Lung (tissue), 11 donors: ENCODE measurements at regions not wholly inside any gene's neighbourhood (a gene's known extent, or its start where the extent isn't known, plus 50 kb on each side); places are given as distances from the start of the nearest gene placed in this dataset.

Experiments used
- ATAC-seq: fragments of 200-7000 bp; cut with Tn5 transposase; one replicate; pipeline ENCODE4 v1.9.1; 2020; ENCODE audit warnings: moderate number of reproducible peaks; ENCODE audit not compliant: insufficient read depth, low FRiP score
- DNase-seq, 3 donors: peaks; one replicate each; pipeline ENCODE4 v3.0.0-alpha.2; 2013 to 2017
- H3K27ac ChIP-seq, 2 donors: one replicate each; pipeline ENCODE4 v1.5.1; 2013; ENCODE audit warnings: mild to moderate bottlenecking in 2 of 2, moderate library complexity in 2 of 2, control low read depth in 1 of 2, inconsistent platforms in 1 of 2, low read depth in 1 of 2, low read length in 1 of 2
- H3K27me3 ChIP-seq, 3 donors: one replicate each; pipeline ENCODE4 v1.5.1; 2013; ENCODE audit warnings: low read length in 2 of 3; ENCODE audit not compliant: control insufficient read depth in 3 of 3, insufficient read depth in 3 of 3
- H3K36me3 ChIP-seq, 4 donors: one replicate each; pipeline ENCODE4 v1.5.1; 2013; ENCODE audit warnings: low read length in 4 of 4, mild to moderate bottlenecking in 1 of 4, moderate library complexity in 1 of 4; ENCODE audit not compliant: control insufficient read depth in 4 of 4, insufficient read depth in 4 of 4
- H3K4me1 ChIP-seq, 5 donors: one replicate each; pipeline ENCODE4 v1.5.1; 2013; ENCODE audit warnings: low read length in 5 of 5, mild to moderate bottlenecking in 2 of 5, moderate library complexity in 1 of 5; ENCODE audit not compliant: control insufficient read depth in 5 of 5, insufficient read depth in 5 of 5
- H3K4me3 ChIP-seq: one replicate; pipeline ENCODE4 v1.5.1; 2013; ENCODE audit warnings: mild to moderate bottlenecking, control low read depth, moderate library complexity
- H3K9ac ChIP-seq, 2 donors: one replicate each; pipeline ENCODE4 v1.5.1; 2013; ENCODE audit warnings: low read length in 2 of 2, control low read depth in 1 of 2; ENCODE audit not compliant: insufficient read depth in 1 of 2
- H3K9me3 ChIP-seq, 4 donors: one replicate each; pipeline ENCODE4 v1.5.1; 2013; ENCODE audit warnings: low read length in 3 of 4, mild to moderate bottlenecking in 1 of 4, moderate library complexity in 1 of 4; ENCODE audit not compliant: control insufficient read depth in 4 of 4, insufficient read depth in 3 of 4
- WGBS, 2 donors: extraction: QIAGEN DNeasy Blood & Tissue Kit; methylation state at CpG; one replicate each; pipeline ENCODE4 v1.1.7; 2013; 5-methylcytosine and 5-hydroxymethylcytosine counted together
- TF ChIP-seq, protein P1 (sequence below): IDR thresholded peaks from 2 replicates; pipeline ENCODE4 v1.5.1; 2012; ENCODE audit warnings: mild to moderate bottlenecking; ENCODE audit errors: control extremely low read depth, extremely low read depth
- donor health status: control.
- donor health status: control.
- donor health status: Bipolar disorder and iron deficiency.
- donor health status: healthy.
- donor health status: DM: yes; HTN: yes; CAD: no.

DNA sequence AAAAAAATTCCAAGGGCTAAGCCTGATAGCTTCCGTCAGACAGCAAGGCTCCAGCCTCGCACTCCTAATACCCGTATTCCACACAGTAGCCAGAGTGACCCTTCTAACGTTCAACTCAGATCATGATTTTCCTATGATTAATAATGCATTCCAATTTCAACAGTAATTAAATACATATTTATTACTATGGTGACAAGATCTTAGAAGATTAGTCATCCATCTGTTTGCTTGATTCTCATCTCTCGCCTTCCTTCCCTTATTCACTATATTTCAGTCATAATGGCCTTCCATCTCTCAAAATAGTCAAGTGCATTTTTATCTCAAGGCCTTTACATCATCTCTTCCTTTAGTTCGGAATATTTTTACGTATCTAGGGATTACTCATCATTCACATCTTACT, 621.2 kb upstream of the SPRY2 start:
- Histone ChIP-seq H3K9ac (no peak overlapping the region), H3K27ac (no peak overlapping the region), H3K4me1 (no peaks in the 10 kb centered on the region), H3K36me3 (no peaks in the 10 kb centered on the region), H3K27me3 (no peaks in the 10 kb centered on the region), H3K4me3 (no peak overlapping the region), H3K9me3 (no peaks in the 10 kb centered on the region)
- 88 to 91% methylated on average over 7 of the region's 7 CpGs for WGBS, 2 donors
- TF ChIP-seq, protein P1, sequence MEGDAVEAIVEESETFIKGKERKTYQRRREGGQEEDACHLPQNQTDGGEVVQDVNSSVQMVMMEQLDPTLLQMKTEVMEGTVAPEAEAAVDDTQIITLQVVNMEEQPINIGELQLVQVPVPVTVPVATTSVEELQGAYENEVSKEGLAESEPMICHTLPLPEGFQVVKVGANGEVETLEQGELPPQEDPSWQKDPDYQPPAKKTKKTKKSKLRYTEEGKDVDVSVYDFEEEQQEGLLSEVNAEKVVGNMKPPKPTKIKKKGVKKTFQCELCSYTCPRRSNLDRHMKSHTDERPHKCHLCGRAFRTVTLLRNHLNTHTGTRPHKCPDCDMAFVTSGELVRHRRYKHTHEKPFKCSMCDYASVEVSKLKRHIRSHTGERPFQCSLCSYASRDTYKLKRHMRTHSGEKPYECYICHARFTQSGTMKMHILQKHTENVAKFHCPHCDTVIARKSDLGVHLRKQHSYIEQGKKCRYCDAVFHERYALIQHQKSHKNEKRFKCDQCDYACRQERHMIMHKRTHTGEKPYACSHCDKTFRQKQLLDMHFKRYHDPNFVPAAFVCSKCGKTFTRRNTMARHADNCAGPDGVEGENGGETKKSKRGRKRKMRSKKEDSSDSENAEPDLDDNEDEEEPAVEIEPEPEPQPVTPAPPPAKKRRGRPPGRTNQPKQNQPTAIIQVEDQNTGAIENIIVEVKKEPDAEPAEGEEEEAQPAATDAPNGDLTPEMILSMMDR, result no peak
- DNase-seq (no peak), ATAC-seq (no peak)

DNA sequence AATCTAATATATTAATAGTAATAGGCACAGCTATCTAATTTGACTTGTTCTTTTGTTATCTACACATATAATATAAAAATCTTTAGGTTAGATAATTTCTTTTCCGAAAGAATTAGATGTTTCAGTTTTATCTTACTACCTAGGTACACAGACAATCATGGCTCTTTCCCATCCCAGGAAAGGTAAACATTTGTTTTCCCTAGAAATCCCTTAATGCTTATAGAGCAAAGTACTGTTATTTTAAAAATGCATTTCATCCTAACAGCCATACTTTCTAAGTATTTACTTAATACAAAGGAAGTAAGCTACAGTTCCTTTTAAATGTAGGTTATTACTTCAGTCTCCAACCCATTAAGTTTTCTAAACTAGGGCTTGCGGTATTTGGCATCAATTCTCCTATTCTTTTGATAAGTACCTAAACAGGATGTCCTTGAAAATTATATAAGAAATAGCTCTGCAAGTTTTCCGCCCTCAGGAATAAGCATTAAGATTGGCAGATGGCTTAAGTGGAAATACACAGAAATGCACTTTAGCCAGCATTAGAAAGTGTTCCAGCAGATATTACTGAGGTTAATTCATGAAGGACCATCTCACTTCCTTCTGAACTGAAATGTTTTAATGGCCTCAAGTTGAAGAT, 616.2 kb upstream of the SPRY2 start:
- Histone ChIP-seq H3K4me3 (no peak overlapping the region), H3K4me1 (no peaks in the 10 kb centered on the region), H3K27ac (no peak overlapping the region), H3K36me3 (no peaks in the 10 kb centered on the region), H3K9me3 (no peaks in the 10 kb centered on the region), H3K27me3 (no peaks in the 10 kb centered on the region), H3K9ac (no peak overlapping the region)
- ATAC-seq (no peak), DNase-seq (peak in 1 of 3 donors; percentile 25)
- WGBS, 2 donors, result 40 to 41% methylated on average over 3 of the region's 3 CpGs
- TF ChIP-seq, protein P1, result no peak

- no peak overlapping the region for H3K27ac ChIP-seq
- no peaks in the 10 kb centered on the region for H3K36me3 ChIP-seq
- no peak overlapping the region for H3K4me3 ChIP-seq
- no peaks in the 10 kb centered on the region for H3K4me1 ChIP-seq
- no peak overlapping the region for H3K9ac ChIP-seq
- no peak for DNase-seq
- no peaks in the 10 kb centered on the region for H3K9me3 ChIP-seq
- peak; percentile 19 for ATAC-seq
- H3K27me3 ChIP-seq, result no peaks in the 10 kb centered on the region
- TF ChIP-seq, protein P1, result no peak
Observed at GRCh38 chr13:80955501-80955900, 614.6 kb upstream of the SPRY2 start.

- no peak for ATAC-seq
- no peak for DNase-seq
- TF ChIP-seq, protein P1, result no peak
- no peaks in the 10 kb centered on the region for H3K36me3 ChIP-seq
- no peak overlapping the region for H3K4me3 ChIP-seq
- H3K27me3 ChIP-seq, result no peaks in the 10 kb centered on the region
- 81 to 85% methylated on average over 2 of the region's 2 CpGs for WGBS, 2 donors
- H3K4me1 ChIP-seq, result no peaks in the 10 kb centered on the region
- no peak overlapping the region for H3K9ac ChIP-seq
- no peak overlapping the region for H3K27ac ChIP-seq
- no peaks in the 10 kb centered on the region for H3K9me3 ChIP-seq
Observed at GRCh38 chr13:80952158-80952557, 611.2 kb upstream of the SPRY2 start.
